GM18907 (cell line): ENCODE measurements at regions not wholly inside any gene's neighbourhood (a gene's known extent, or its start where the extent isn't known, plus 50 kb on each side); places are given as distances from the start of the nearest gene placed in this dataset.

ENCODE experiments used
- ATAC-seq: cut with Tn5 transposase; IDR thresholded peaks from one replicate; pipeline ENCODE4 v1.9.1; 2021; ENCODE audit warnings: mild to moderate bottlenecking, moderate library complexity; ENCODE audit not compliant: unreplicated experiment

- no peak for ATAC-seq
These were observed 471.5 kb downstream of the SPRY1 start for GRCh38 chr4:123867910-123868587.

GRCh38 chr4:123869286-123870215, 473.0 kb downstream of the SPRY1 start:
- no peak for ATAC-seq

DNA sequence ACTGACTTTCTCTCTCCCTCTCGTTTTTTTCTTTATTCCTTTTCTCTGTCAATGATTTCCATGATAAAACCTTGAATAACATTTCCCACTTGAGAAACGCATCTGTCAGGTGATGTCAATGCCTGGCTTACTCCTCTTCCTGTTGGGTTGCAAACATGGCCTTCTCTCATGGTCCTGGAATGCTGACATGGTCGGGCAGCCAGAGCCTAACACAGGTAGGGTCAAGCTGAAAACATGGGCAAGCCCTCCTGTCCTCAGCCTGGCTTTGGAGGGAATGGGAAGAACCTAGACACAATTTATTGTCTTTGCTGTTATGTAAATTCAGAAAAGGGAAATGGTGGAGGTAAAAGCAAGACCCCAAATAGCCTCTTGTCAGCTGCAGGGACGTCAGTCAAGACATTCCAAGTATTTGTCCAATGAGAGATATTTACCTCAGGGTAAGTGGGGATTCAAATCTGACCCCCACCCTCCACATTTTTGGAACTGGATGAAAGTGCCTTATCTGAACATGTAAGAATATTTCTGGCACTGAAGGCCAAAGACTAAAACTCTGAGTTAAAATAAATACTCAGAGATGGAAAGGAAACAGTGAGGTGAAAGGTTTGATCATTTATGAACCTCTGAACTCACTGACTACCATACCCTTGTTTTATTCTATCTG, 473.8 kb downstream of the SPRY1 start:
- no peak for ATAC-seq

DNA sequence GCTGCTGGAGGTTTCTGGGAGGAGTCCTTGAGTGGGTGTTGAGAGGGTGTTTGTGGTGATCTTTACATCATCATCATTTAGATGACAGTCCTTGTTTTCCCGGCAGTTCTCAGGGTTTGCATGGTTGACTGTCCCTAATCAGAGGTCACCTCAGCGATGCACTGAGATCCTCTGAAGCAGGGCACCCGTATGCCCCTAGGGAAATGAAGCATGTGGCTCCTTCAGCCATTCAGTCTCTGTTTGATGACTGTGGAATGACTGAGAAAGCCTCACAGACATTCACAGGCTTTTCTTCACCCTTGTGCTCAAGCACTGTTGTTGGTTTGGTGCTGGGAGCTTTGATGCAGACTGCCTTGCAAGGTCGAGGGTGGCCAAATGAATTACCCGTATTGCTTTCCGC, 474.7 kb downstream of the SPRY1 start:
- ATAC-seq, result no peak

DNA sequence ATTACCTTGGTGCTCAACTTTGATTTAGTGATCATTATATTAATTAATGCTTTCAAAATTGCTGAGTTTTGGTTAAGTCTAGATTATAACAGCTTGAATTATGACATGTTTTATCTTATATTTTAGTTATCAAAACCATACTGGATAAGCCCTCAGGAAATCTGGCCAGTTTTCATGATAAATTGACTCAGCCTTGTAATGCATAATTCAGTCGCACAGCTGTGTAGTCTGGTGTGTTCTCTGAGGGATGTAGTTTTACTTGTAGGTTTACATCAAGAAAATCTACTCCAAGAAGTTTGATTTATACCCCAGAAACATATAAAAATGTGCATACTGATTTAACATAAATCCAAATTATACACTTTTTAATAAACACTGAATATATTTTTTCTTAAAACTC, 477.5 kb downstream of the SPRY1 start:
- no peak for ATAC-seq

GRCh38 chr4:123876143-123876542, 479.5 kb downstream of the SPRY1 start:
- no peak for ATAC-seq

- no peak for ATAC-seq
These were observed 480.1 kb downstream of the SPRY1 start for GRCh38 chr4:123876671-123877101.

GRCh38 chr4:123877551-123877950, 481.0 kb downstream of the SPRY1 start:
- no peak for ATAC-seq

DNA sequence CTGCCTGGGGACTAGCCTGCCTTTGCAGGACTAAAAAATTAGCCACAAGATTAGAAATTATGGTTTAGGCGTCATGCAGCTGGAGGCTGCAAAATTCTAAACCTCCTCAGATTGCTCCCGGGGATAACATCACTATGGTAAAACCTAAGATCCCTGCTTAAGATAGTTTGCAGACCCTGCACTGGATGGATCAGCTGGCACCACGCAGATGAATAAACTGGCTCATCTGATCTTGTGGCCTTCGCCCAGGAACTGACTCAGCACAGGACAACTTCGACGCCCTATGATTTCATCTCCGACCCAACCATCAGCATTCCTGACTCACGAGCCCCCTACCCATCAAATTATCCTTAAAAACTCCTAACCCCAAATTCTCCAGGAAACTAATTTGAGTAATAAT, 482.4 kb downstream of the SPRY1 start:
- no peak for ATAC-seq

DNA sequence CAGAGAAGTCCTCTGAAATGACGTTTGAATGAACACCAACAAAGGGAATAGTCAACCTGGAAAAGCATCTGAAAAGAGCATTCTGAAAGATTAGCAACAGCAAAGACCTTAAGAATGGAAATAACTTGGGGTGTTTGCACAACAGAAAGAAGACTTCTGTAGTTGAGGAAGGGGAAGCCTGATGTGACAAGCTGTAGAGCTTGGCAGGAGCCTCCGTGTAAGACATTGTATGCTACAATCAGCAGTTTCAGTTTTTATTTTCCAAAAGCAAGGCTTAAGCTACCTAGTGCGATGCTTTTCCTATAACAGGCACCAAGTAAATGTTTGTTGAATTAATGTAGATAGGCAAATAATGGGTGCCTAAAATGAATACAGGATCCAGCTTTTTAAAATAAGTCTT, 484.0 kb downstream of the SPRY1 start:
- no peak for ATAC-seq

- no peak for ATAC-seq
These were observed 488.3 kb downstream of the SPRY1 start for GRCh38 chr4:123884922-123885321.

- no peak for ATAC-seq
These were observed 492.9 kb downstream of the SPRY1 start for GRCh38 chr4:123889507-123889906.

- no peak for ATAC-seq
These were observed 494.3 kb downstream of the SPRY1 start for GRCh38 chr4:123890889-123891288.

DNA sequence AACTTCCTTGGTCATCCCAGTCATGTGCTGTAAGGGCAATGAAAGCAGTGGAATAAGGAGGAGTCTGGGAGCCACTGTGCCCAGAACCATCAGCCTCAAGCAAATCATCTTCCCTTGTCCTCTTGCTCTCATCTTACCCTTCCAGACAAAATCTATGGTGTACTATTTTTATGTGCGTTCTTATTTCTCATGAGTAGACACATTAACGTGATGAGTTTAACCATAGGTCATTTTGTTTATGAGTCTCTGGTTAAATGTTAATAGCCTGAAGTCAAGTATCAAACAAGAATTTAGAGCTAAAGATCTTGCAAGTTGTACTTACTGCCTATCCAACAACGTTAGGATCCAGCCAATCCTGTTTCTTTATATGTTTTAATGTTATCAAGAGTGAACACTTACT, 495.3 kb downstream of the SPRY1 start:
- no peak for ATAC-seq

GRCh38 chr4:123892368-123892976, 495.9 kb downstream of the SPRY1 start:
- no peak for ATAC-seq

DNA sequence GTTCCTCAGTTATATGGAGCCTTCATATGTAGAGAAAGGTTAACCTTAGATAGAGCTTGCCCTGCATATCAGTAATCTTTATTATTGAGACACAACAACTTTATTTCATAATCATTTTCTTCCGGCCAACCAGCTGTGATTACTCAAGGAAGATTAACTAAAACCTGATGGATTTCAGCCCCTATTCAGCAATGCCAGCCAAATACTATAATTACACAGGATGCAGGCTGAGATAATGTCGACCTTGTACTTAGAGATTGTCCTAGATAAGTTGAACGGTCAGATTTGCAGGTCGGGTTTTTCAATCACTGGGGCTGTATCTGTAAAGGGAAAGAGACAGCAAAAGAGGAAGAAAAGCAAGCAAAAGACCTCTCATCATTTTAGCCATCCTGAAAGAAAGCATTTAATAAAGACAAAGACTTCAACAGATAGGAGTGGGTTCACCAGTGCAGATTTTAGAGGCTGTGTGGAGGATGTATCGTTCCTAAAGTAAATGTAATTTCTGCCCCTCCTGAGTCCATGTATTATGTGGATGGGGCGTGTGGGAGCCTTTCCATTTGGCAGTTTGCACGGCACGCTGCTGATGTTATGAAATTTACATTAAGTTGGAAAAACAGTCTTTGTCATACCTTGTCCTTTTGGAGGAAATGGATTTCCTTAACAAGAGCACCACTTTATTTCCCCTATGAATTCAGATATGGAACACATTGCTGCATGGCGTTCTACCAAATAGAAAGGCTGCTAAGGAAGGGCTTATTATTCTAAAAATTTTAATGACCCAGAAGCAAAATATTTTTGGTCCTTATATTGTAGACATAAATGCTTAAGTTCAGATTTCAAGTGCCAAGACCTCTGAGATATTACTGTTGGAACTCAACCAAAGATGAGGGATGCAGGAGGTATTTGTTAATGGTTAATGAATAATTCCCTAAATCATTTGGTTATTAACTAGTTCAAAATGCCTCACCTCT, 496.7 kb downstream of the SPRY1 start:
- ATAC-seq, result no peak

DNA sequence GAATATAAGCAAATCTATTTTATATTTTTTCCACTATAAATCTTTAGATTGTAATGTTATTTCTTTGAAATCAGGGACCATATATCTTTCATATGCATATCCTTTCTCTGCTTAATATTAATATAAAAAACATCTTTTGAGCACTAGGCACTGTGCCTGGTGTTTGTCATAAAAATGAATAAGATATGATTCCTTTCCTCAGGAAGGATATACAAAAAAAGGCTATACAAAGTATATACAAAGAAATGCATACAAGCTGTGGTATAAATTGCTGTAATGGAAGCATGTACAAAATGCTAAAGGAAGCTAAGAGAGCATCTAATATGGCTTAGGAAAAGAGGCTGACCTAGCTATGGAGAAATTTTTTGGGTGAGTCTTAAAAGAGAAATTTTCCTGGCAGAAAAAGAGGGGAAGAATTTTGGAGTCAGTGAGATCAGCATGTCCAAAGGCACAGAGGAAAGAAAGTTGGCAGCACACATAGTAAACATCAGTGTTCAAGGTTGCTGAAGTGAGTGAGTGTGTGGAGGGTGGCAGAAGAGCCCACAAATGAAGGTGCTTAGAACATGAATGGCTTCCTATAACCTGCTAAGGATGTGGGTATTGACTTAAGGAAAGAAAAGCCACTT, 500.0 kb downstream of the SPRY1 start:
- ATAC-seq, result no peak

DNA sequence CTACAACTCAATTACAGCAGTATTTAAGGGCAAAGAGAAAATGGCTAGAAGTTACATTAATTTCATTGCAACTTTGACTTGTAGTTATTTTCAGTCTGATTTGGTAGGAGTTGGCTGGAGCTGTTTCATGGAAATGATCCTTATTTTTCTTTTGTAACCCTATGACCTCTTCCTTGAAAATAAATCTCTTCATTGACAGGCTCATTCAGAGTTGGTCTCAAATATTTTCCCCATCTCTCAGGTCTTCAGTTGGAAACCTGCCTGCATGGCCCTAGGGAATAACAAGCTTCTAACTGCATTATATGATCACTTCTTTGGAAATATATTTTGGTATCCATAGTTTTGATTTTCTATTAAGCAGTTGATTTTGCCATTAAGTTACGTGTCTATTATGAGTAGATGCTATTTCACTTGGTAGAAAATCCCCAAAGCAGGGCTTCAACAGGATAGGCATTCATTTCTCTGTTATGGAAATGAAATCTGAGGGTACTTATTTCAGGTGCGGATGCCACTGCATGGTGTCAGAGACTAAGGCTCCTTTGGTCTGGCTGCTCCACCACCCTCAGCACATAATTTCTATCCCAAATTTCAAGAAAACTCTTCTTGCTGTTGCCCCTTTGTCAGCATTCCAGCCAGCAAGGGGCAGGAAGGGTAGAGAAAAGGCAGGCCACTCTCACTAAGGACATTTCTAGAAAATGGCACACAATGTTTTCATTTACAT, 502.5 kb downstream of the SPRY1 start:
- no peak for ATAC-seq

- ATAC-seq, result no peak
These were observed 508.3 kb downstream of the SPRY1 start for GRCh38 chr4:123904882-123905281.
